Small intestine (tissue), 7 donors: ENCODE measurements at regions not wholly inside any gene's neighbourhood (a gene's known extent, or its start where the extent isn't known, plus 50 kb on each side); places are given as distances from the start of the nearest gene placed in this dataset.
A peak's percentile ranks its signal among the peaks of the same experiment; 100 is the strongest.
"Not testable (repeated sequence)": the region's sequence is repeated elsewhere in the genome, so short reads cannot be mapped to it uniquely, and the experiment has no call there.

Source experiments
- DNase-seq, 2 donors: peaks; one replicate each; pipeline versions ENCODE4 v3.0.0 to v3.0.0-alpha.2; 2013
- FAIRE-seq: peaks from 2 replicates; lab custom pipeline; 2012; peaks lifted over from hg19 to GRCh38; lab: Jason Lieb, UNC
- H3K27ac ChIP-seq, 3 donors: one replicate each; pipeline ENCODE4 v1.5.1; 2013; ENCODE audit warnings: low read length in 2 of 3, mild to moderate bottlenecking in 2 of 3, control low read depth in 1 of 3, inconsistent platforms in 1 of 3, low read depth in 1 of 3, moderate library complexity in 1 of 3
- H3K27me3 ChIP-seq, 3 donors: one replicate each; pipeline ENCODE4 v1.6.1; 2013; ENCODE audit warnings: low read length in 3 of 3, inconsistent platforms in 1 of 3; ENCODE audit not compliant: control insufficient read depth in 3 of 3, insufficient read depth in 3 of 3
- H3K36me3 ChIP-seq, 3 donors: one replicate each; pipeline ENCODE4 v1.6.1; 2013; ENCODE audit warnings: low read length in 3 of 3, inconsistent platforms in 1 of 3, low read depth in 1 of 3, mild to moderate bottlenecking in 1 of 3, moderate library complexity in 1 of 3; ENCODE audit not compliant: control insufficient read depth in 3 of 3, insufficient read depth in 2 of 3
- H3K4me1 ChIP-seq, 3 donors: one replicate each; pipeline ENCODE4 v1.6.1; 2013; ENCODE audit warnings: low read length in 2 of 3, inconsistent platforms in 1 of 3, low read depth in 1 of 3, mild to moderate bottlenecking in 1 of 3, moderate library complexity in 1 of 3; ENCODE audit not compliant: control insufficient read depth in 3 of 3, insufficient read depth in 2 of 3
- H3K4me3 ChIP-seq, 3 donors: one replicate each; pipeline ENCODE4 v1.5.1; 2013; ENCODE audit warnings: low read length in 3 of 3, control low read depth in 1 of 3, inconsistent platforms in 1 of 3, low read depth in 1 of 3, mild to moderate bottlenecking in 1 of 3, moderate library complexity in 1 of 3
- H3K9me3 ChIP-seq, 2 donors: one replicate each; pipeline ENCODE4 v1.6.1; 2013; ENCODE audit warnings: low read depth in 1 of 2, low read length in 1 of 2; ENCODE audit not compliant: control insufficient read depth in 2 of 2, insufficient read depth in 1 of 2
- WGBS, 3 donors: extraction: QIAGEN DNeasy Blood & Tissue Kit; methylation state at CpG; one replicate each; pipeline ENCODE4 v1.1.7; 2013; 5-methylcytosine and 5-hydroxymethylcytosine counted together
- donor health status: healthy with polysubstance abuse.
- donor health status: control.
- donor health status: control.
- donor health status: Bipolar disorder and iron deficiency.
- donor health status: healthy.

- Histone ChIP-seq H3K27me3 (no peaks in the 10 kb centered on the region), H3K36me3 (no peaks in the 10 kb centered on the region), H3K9me3 (peaks cover 0 to 31% of the 10 kb centered on the region in 2 donors), H3K4me1 (peaks cover 0 to 4% (median 0%) of the 10 kb centered on the region in 3 donors), H3K27ac (no peak overlapping the region), H3K4me3 (no peak overlapping the region)
- WGBS, 3 donors: 72 to 76% (median 72%) methylated on average over 3 of the region's 3 CpGs
- DNase-seq: no peak
- FAIRE-seq: no peak
Observed at GRCh38 chr2:116802671-116803070, 1011.8 kb upstream of the DDX18 start.

- DNase-seq (peak; percentile 83 to 93), FAIRE-seq (peak; percentile 78)
- WGBS, 3 donors: 13 to 44% (median 18%) methylated on average over 2 of the region's 2 CpGs
Observed at GRCh38 chr2:116804901-116805300, 1009.6 kb upstream of the DDX18 start.

GRCh38 chr2:116806505-116806904, 1008.0 kb upstream of the DDX18 start:
- H3K36me3 ChIP-seq, H3K27ac ChIP-seq, H3K4me1 ChIP-seq, H3K27me3 ChIP-seq, H3K4me3 ChIP-seq, FAIRE-seq: not testable (repeated sequence)
- peak; percentile 40 to 45 for DNase-seq
- WGBS, 3 donors: 12 to 79% (median 25%) methylated on average over 3 to 4 of the region's 4 CpGs
- H3K9me3 ChIP-seq: peaks cover 0 to 24% of the 10 kb centered on the region in 2 donors

More at GRCh38 chr2:116804901-116805300, 1009.6 kb upstream of the DDX18 start:
- H3K27me3 ChIP-seq: no peaks in the 10 kb centered on the region
- H3K9me3 ChIP-seq: peaks cover 0 to 27% of the 10 kb centered on the region in 2 donors
- peaks cover 0 to 4% (median 0%) of the 10 kb centered on the region in 3 donors for H3K4me1 ChIP-seq
- no peaks in the 10 kb centered on the region for H3K36me3 ChIP-seq
- no peak overlapping the region for H3K4me3 ChIP-seq
- H3K27ac ChIP-seq: peak overlapping the region; percentile 27 to 55 (median 44)

GRCh38 chr2:116809109-116809508, 1005.4 kb upstream of the DDX18 start:
- peaks cover 0 to 4% (median 0%) of the 10 kb centered on the region in 3 donors for H3K4me1 ChIP-seq
- no peak overlapping the region for H3K4me3 ChIP-seq
- H3K27me3 ChIP-seq: no peaks in the 10 kb centered on the region
- no peak for FAIRE-seq
- no peak overlapping the region for H3K27ac ChIP-seq
- no peaks in the 10 kb centered on the region for H3K9me3 ChIP-seq
- no peak for DNase-seq
- no peaks in the 10 kb centered on the region for H3K36me3 ChIP-seq

GRCh38 chr2:116810071-116810470, 1004.4 kb upstream of the DDX18 start:
- Histone ChIP-seq H3K4me1 (peaks cover 0 to 4% (median 0%) of the 10 kb centered on the region in 3 donors), H3K36me3 (no peaks in the 10 kb centered on the region), H3K9me3 (no peaks in the 10 kb centered on the region), H3K27ac (no peak overlapping the region), H3K4me3 (no peak overlapping the region), H3K27me3 (no peaks in the 10 kb centered on the region)
- FAIRE-seq: no peak
- peak in 1 of 2 donors; percentile 37 for DNase-seq
- WGBS, 3 donors: 61 to 69% (median 64%) methylated on average over 4 of the region's 4 CpGs

GRCh38 chr2:116810645-116811044, 1003.8 kb upstream of the DDX18 start:
- WGBS, 3 donors: 46 to 83% (median 80%) methylated on average over 1 of the region's 1 CpG
- Histone ChIP-seq H3K36me3 (no peaks in the 10 kb centered on the region), H3K27ac (no peak overlapping the region), H3K4me1 (no peaks in the 10 kb centered on the region), H3K4me3 (no peak overlapping the region), H3K27me3 (no peaks in the 10 kb centered on the region), H3K9me3 (no peaks in the 10 kb centered on the region)
- DNase-seq (no peak), FAIRE-seq (no peak)

GRCh38 chr2:116819355-116819754, 995.1 kb upstream of the DDX18 start:
- Histone ChIP-seq H3K4me1 (no peaks in the 10 kb centered on the region), H3K27ac (no peak overlapping the region), H3K36me3 (no peaks in the 10 kb centered on the region), H3K27me3 (no peaks in the 10 kb centered on the region), H3K9me3 (no peaks in the 10 kb centered on the region), H3K4me3 (no peak overlapping the region)
- DNase-seq (no peak), FAIRE-seq (no peak)

- no peak overlapping the region for H3K4me3 ChIP-seq
- H3K4me1 ChIP-seq: no peaks in the 10 kb centered on the region
- FAIRE-seq (no peak), DNase-seq (peak in 1 of 2 donors; percentile 18)
- no peaks in the 10 kb centered on the region for H3K27me3 ChIP-seq
- WGBS, 3 donors: 14 to 76% (median 38%) methylated on average over 1 of the region's 1 CpG
- no peak overlapping the region for H3K27ac ChIP-seq
- H3K36me3 ChIP-seq: no peaks in the 10 kb centered on the region
- no peaks in the 10 kb centered on the region for H3K9me3 ChIP-seq
Observed at GRCh38 chr2:116820986-116821385, 993.5 kb upstream of the DDX18 start.

GRCh38 chr2:116829543-116829942, 984.9 kb upstream of the DDX18 start:
- H3K36me3 ChIP-seq, H3K27me3 ChIP-seq, H3K9me3 ChIP-seq, FAIRE-seq, H3K4me3 ChIP-seq, H3K4me1 ChIP-seq, H3K27ac ChIP-seq, DNase-seq: not testable (repeated sequence)
- 85 to 94% (median 89%) methylated on average over 16 of the region's 16 CpGs for WGBS, 3 donors
